PC-9 (cell line): ENCODE measurements at regions not wholly inside any gene's neighbourhood (a gene's known extent, or its start where the extent isn't known, plus 50 kb on each side); places are given as distances from the start of the nearest gene placed in this dataset.

Experiments used
- BruUV-seq: library from RNA; stranded (reverse); fragments of 400-500 nt; replicated peaks from 2 replicates; lab custom pipeline; 2021; lab: Mats Ljungman, UMichigan
- CTCF ChIA-PET: fragments of 300-600 bp; sonication (Branson Sonifier 250); formaldehyde crosslinking; loops from one replicate; lab custom pipeline; 2022; ENCODE audit warnings: antibody characterized with exemption; lab: Charles Lee
- POLR2A ChIA-PET: fragments of 300-600 bp; sonication (Branson Sonifier 250); formaldehyde crosslinking; loops from one replicate; lab custom pipeline; 2022; ENCODE audit warnings: antibody characterized with exemption; ENCODE audit not compliant: unreplicated experiment; lab: Charles Lee
- DNase-seq, 2 experiments: peaks; one replicate each; pipeline versions ENCODE4 v3.0.0 to v3.0.0-alpha.2; 2015 to 2022; ENCODE audit warnings: mixed read lengths in 1 of 2
- H2AFZ ChIP-seq: fragments of 200-600 bp; sonication (generic); 2 replicates; pipeline ENCODE4 v1.8.1; 2017; ENCODE audit warnings: antibody characterized with exemption
- H3F3A ChIP-seq: fragments of 200-600 bp; sonication (generic); 2 replicates; pipeline ENCODE4 v1.8.1; 2017; ENCODE audit warnings: antibody characterized with exemption, mild to moderate bottlenecking, low read depth; ENCODE audit not compliant: insufficient read depth
- H3K27ac ChIP-seq: fragments of 200-600 bp; sonication (generic); 2 replicates; pipeline ENCODE4 v1.6.1; 2016; ENCODE audit warnings: mixed run types
- H3K27me3 ChIP-seq: fragments of 200-600 bp; sonication (generic); 2 replicates; pipeline ENCODE4 v1.6.1; 2016; ENCODE audit warnings: low read depth, mixed run types; ENCODE audit not compliant: insufficient read depth
- H3K36me3 ChIP-seq: fragments of 200-600 bp; sonication (generic); 2 replicates; pipeline ENCODE4 v1.6.1; 2016; ENCODE audit warnings: low read depth, mixed run types
- H3K4me1 ChIP-seq: fragments of 200-600 bp; sonication (generic); replicated peaks from 2 replicates; pipeline ENCODE4 v1.6.1; 2016; ENCODE audit warnings: mixed run types; ENCODE audit not compliant: insufficient read depth
- H3K4me2 ChIP-seq: fragments of 200-600 bp; sonication (generic); 2 replicates; pipeline ENCODE4 v1.6.1; 2017; ENCODE audit warnings: mixed run types
- H3K4me3 ChIP-seq: fragments of 200-600 bp; sonication (generic); 2 replicates; pipeline ENCODE4 v1.6.1; 2016; ENCODE audit warnings: mixed run types
- H3K79me2 ChIP-seq: fragments of 200-600 bp; sonication (generic); 2 replicates; pipeline ENCODE4 v1.6.1; 2017; ENCODE audit warnings: low read depth, mixed run types
- H3K9me2 ChIP-seq: fragments of 200-600 bp; sonication (generic); 2 replicates; pipeline ENCODE4 v1.8.1; 2017; ENCODE audit warnings: mild to moderate bottlenecking; ENCODE audit not compliant: insufficient read depth
- H3K9me3 ChIP-seq: fragments of 200-600 bp; sonication (generic); 2 replicates; pipeline ENCODE4 v1.8.1; 2016; ENCODE audit warnings: low read depth; ENCODE audit not compliant: insufficient read depth
- H4K20me1 ChIP-seq: fragments of 200-600 bp; sonication (generic); 2 replicates; pipeline ENCODE4 v1.8.1; 2017; ENCODE audit not compliant: insufficient read depth
- CTCF ChIP-seq: fragments of 200-600 bp; sonication (generic); conservative IDR thresholded peaks from 2 replicates; pipeline ENCODE4 v1.6.1; 2017; ENCODE audit warnings: mixed run types, antibody characterized with exemption, mild to moderate bottlenecking, moderate library complexity
- EZH2 ChIP-seq: fragments of 200-600 bp; sonication (generic); IDR thresholded peaks from 2 replicates; pipeline ENCODE4 v1.8.0; 2017; ENCODE audit warnings: antibody characterized with exemption, low read depth
- intact Hi-C: fragments of 100-400 bp; cut with micrococcal nuclease; formaldehyde crosslinking; loops from one replicate; pipeline ENCODE4 v1.10.0; 2022; ENCODE audit not compliant: unreplicated experiment

- ChIA-PET POLR2A (no interaction called here), CTCF (no interaction called here)
- no peaks in the 10 kb centered on the region for H3K36me3 ChIP-seq
- no peak overlapping the region for H2AFZ ChIP-seq
- TF ChIP-seq EZH2, result no peak
- TF ChIP-seq CTCF, result no peak
- no peaks in the 10 kb centered on the region for H4K20me1 ChIP-seq
- H3K4me3 ChIP-seq, result no peak overlapping the region
- H3K27me3 ChIP-seq, result no peaks in the 10 kb centered on the region
- H3K79me2 ChIP-seq, result no peaks in the 10 kb centered on the region
- no peaks in the 10 kb centered on the region for H3K9me2 ChIP-seq
- no TSS peak for BruUV-seq
- no peaks in the 10 kb centered on the region for H3F3A ChIP-seq
- DNase-seq, result no peak
- 0 out of 2 replicates have a peak, but pooled peaks cover 9% of the 10 kb centered on the region for H3K4me1 ChIP-seq
- H3K4me2 ChIP-seq, result no peak overlapping the region
- intact Hi-C loops, result no loop called here
- no peak overlapping the region for H3K27ac ChIP-seq
- no peaks in the 10 kb centered on the region for H3K9me3 ChIP-seq
These were observed 61.2 kb upstream of the TRIM24 start for GRCh38 chr7:138398857-138399256.

GRCh38 chr7:138400400-138400886 is 59.6 kb upstream of the TRIM24 start:
- TF ChIP-seq EZH2 (no peak), CTCF (no peak)

GRCh38 chr7:138402749-138403148 is 57.3 kb upstream of the TRIM24 start:
- H2AFZ ChIP-seq, result no peak overlapping the region
- no peaks in the 10 kb centered on the region for H3K79me2 ChIP-seq
- H3K36me3 ChIP-seq, result no peaks in the 10 kb centered on the region
- ChIA-PET CTCF (no interaction called here), POLR2A (no interaction called here)
- no peak overlapping the region for H3K27ac ChIP-seq
- DNase-seq, result no peak
- intact Hi-C loops, result no loop called here
- H3K4me3 ChIP-seq, result no peak overlapping the region
- H3K27me3 ChIP-seq, result no peaks in the 10 kb centered on the region
- H4K20me1 ChIP-seq, result no peaks in the 10 kb centered on the region
- H3K9me2 ChIP-seq, result no peaks in the 10 kb centered on the region
- BruUV-seq, result no TSS peak
- TF ChIP-seq CTCF (no peak), EZH2 (no peak)
- no peaks in the 10 kb centered on the region for H3K4me1 ChIP-seq
- H3F3A ChIP-seq, result no peaks in the 10 kb centered on the region
- H3K9me3 ChIP-seq, result no peaks in the 10 kb centered on the region
- H3K4me2 ChIP-seq, result no peak overlapping the region

More at GRCh38 chr7:138400400-138400886, 59.6 kb upstream of the TRIM24 start:
- intact Hi-C loops, result no loop called here
- H2AFZ ChIP-seq, result no peak overlapping the region
- no peaks in the 10 kb centered on the region for H3K9me3 ChIP-seq
- ChIA-PET CTCF (no interaction called here), POLR2A (no interaction called here)
- no peaks in the 10 kb centered on the region for H3K36me3 ChIP-seq
- H3K9me2 ChIP-seq, result no peaks in the 10 kb centered on the region
- no peaks in the 10 kb centered on the region for H3K27me3 ChIP-seq
- no peak overlapping the region for H3K27ac ChIP-seq
- 0 out of 2 replicates have a peak, but pooled peaks cover 9% of the 10 kb centered on the region for H3K4me1 ChIP-seq
- BruUV-seq, result no TSS peak
- H3K4me2 ChIP-seq, result no peak overlapping the region
- H3K4me3 ChIP-seq, result no peak overlapping the region
- no peaks in the 10 kb centered on the region for H3K79me2 ChIP-seq
- no peaks in the 10 kb centered on the region for H4K20me1 ChIP-seq
- DNase-seq, result no peak
- H3F3A ChIP-seq, result no peaks in the 10 kb centered on the region
